ENCODE measurements at regions not wholly inside any gene's neighbourhood (a gene's known extent, or its start where the extent isn't known, plus 50 kb on each side); places are given as distances from the start of the nearest gene placed in this dataset.

GRCh38 chr2:176851889-176852483 lies 360.6 kb upstream of the HNRNPA3 start:
- H3K36me3 ChIP-seq (replicated peaks), result no peaks in the 10 kb centered on the region
- in situ Hi-C loops (cut with HindIII; ENCODE audit: low pct_ligation_motif_present, low sequenced_read_pairs), result no loop called here
- H3K4me3 ChIP-seq (ENCODE audit: low read depth, low read length), result no peak overlapping the region

GRCh38 chr2:176852667-176853066 lies 359.9 kb upstream of the HNRNPA3 start:
- no peaks in the 10 kb centered on the region for H3K36me3 ChIP-seq (replicated peaks)
- TF ChIP-seq CTCF (IDR thresholded peaks at IDR 0.05; ENCODE audit: low read depth, low read length, missing control alignments), result no peak
- in situ Hi-C loops (cut with HindIII; ENCODE audit: low pct_ligation_motif_present, low sequenced_read_pairs), result no loop called here
- no peak overlapping the region for H3K4me3 ChIP-seq (ENCODE audit: low read depth, low read length)
- DNase-seq, result no peak
- H3K27me3 ChIP-seq (replicated peaks), result no peaks in the 10 kb centered on the region
- no peak overlapping the region for H3K27ac ChIP-seq

More at GRCh38 chr2:176851889-176852483, 360.6 kb upstream of the HNRNPA3 start:
- no peak for TF ChIP-seq CTCF (IDR thresholded peaks at IDR 0.05; ENCODE audit: low read depth, low read length, missing control alignments)
- Histone ChIP-seq H3K27me3 (replicated peaks) (no peaks in the 10 kb centered on the region), H3K27ac (no peak overlapping the region)
- no peak for DNase-seq

- H3K4me3 ChIP-seq (ENCODE audit: low read depth, low read length), result no peak overlapping the region
- in situ Hi-C loops (cut with HindIII; ENCODE audit: low pct_ligation_motif_present, low sequenced_read_pairs), result no loop called here
- TF ChIP-seq CTCF (IDR thresholded peaks at IDR 0.05; ENCODE audit: low read depth, low read length, missing control alignments), result no peak
- H3K27me3 ChIP-seq (replicated peaks), result no peaks in the 10 kb centered on the region
- no peak for DNase-seq
- no peak overlapping the region for H3K27ac ChIP-seq
- H3K36me3 ChIP-seq (replicated peaks), result no peaks in the 10 kb centered on the region
Observed at GRCh38 chr2:176854062-176854461, 358.5 kb upstream of the HNRNPA3 start.

GRCh38 chr2:176854878-176855277 lies 357.7 kb upstream of the HNRNPA3 start:
- Histone ChIP-seq H3K4me3 (ENCODE audit: low read depth, low read length) (no peak overlapping the region), H3K27ac (no peak overlapping the region), H3K27me3 (replicated peaks) (no peaks in the 10 kb centered on the region), H3K36me3 (replicated peaks) (no peaks in the 10 kb centered on the region)
- DNase-seq, result no peak
- no peak for TF ChIP-seq CTCF (IDR thresholded peaks at IDR 0.05; ENCODE audit: low read depth, low read length, missing control alignments)
- in situ Hi-C loops (cut with HindIII; ENCODE audit: low pct_ligation_motif_present, low sequenced_read_pairs), result no loop called here

- TF ChIP-seq CTCF (IDR thresholded peaks at IDR 0.05; ENCODE audit: low read depth, low read length, missing control alignments), result no peak
- H3K4me3 ChIP-seq (ENCODE audit: low read depth, low read length), result no peak overlapping the region
- in situ Hi-C loops (cut with HindIII; ENCODE audit: low pct_ligation_motif_present, low sequenced_read_pairs), result no loop called here
- H3K36me3 ChIP-seq (replicated peaks), result no peaks in the 10 kb centered on the region
- H3K27ac ChIP-seq, result no peak overlapping the region
- no peak for DNase-seq
- H3K27me3 ChIP-seq (replicated peaks), result no peaks in the 10 kb centered on the region
Observed at GRCh38 chr2:176856683-176857082, 355.9 kb upstream of the HNRNPA3 start.

GRCh38 chr2:176865336-176865735 lies 347.3 kb upstream of the HNRNPA3 start:
- no peaks in the 10 kb centered on the region for H3K27me3 ChIP-seq (replicated peaks)
- no peak overlapping the region for H3K27ac ChIP-seq
- DNase-seq, result no peak
- TF ChIP-seq CTCF (IDR thresholded peaks at IDR 0.05; ENCODE audit: low read depth, low read length, missing control alignments), result no peak
- in situ Hi-C loops (cut with HindIII; ENCODE audit: low pct_ligation_motif_present, low sequenced_read_pairs), result no loop called here
- no peak overlapping the region for H3K4me3 ChIP-seq (ENCODE audit: low read depth, low read length)
- H3K36me3 ChIP-seq (replicated peaks), result no peaks in the 10 kb centered on the region
